ENCODE measurements at regions not wholly inside any gene's neighbourhood (a gene's known extent, or its start where the extent isn't known, plus 50 kb on each side); places are given as distances from the start of the nearest gene placed in this dataset.

DNA sequence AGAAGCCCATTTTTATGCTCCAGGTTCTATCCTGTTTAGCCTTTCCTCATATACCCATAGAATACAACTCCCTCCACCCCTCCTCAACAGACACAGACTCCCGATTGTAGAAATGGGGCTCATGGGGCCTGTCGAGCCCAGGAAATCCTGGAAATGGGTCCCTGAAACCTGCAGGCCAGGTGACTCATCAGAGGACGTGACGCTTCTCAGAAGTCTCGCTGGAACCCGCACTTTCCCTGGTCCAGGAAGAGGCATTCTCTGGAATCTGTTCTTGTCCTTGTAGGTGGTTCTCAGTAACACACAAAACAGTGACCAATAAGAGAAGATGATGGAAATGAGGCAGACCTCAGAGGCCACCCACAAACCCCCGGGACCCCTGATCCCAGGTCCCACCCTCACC is 244.8 kb upstream of the PPP2R2D start:
- ChIA-PET CTCF (ENCODE audit: low intra/inter-chr PET ratio, low total read pairs) (no interaction called here), POLR2A (no interaction called here)
- ATAC-seq = no peak
- in situ Hi-C loops (cut with HindIII; ENCODE audit: extremely low pct_ligation_motif_present, low pct_unique_long_range_greater_than_20kb) = no loop called here
- FAIRE-seq = no peak
- no peaks in the 10 kb centered on the region for H3K9me3 ChIP-seq (ENCODE audit: low read length)
- H2AFZ ChIP-seq (ENCODE audit: low read length) = no peak overlapping the region
- peaks cover 0 to 3% of the 10 kb centered on the region in 2 experiments; a peak in 1 of 5 replicates for H3K27me3 ChIP-seq (ENCODE audit: control insufficient read depth in 1 of 2, insufficient read depth in 2 of 2, low read length in 2 of 2)
- H3K79me2 ChIP-seq (ENCODE audit: insufficient read depth, low read length) = no peaks in the 10 kb centered on the region
- no peaks in the 10 kb centered on the region for H4K20me1 ChIP-seq (ENCODE audit: insufficient read depth, low read length)
- BruUV-seq (replicated peaks) = no TSS peak
- no peaks in the 10 kb centered on the region for H3K4me1 ChIP-seq (ENCODE audit: insufficient read depth, low read length)
- no peak overlapping the region for H3K4me3 ChIP-seq (replicated peaks in 1 of 3; ENCODE audit: insufficient read depth in 1 of 3, low read depth in 2 of 3, low read length in 3 of 3)
- no peaks in the 10 kb centered on the region for H3K36me3 ChIP-seq (replicated peaks in 1 of 2; ENCODE audit: control insufficient read depth in 1 of 2, insufficient read depth in 2 of 2, low read length in 2 of 2)
- H3K27ac ChIP-seq (ENCODE audit: extremely low read length, insufficient read depth, low read length) = no peak overlapping the region
- 33% methylated on average over 7 of the region's 7 CpGs for WGBS (ENCODE audit: low lambda C conversion rate)
- intact Hi-C loops (cut with micrococcal nuclease; ENCODE audit: unreplicated experiment) = no loop called here
- H3K4me2 ChIP-seq (ENCODE audit: low read depth, low read length) = no peak overlapping the region
- H3K9ac ChIP-seq (ENCODE audit: insufficient read depth, low read depth, low read length) = no peak overlapping the region
- DNase-seq (ENCODE audit: low spot score) = no peak
- TF ChIP-seq ATAD3A (CRISPR knock-in tag; IDR thresholded peaks at IDR 0.05) = no peak
- TF ChIP-seq, protein P1, sequence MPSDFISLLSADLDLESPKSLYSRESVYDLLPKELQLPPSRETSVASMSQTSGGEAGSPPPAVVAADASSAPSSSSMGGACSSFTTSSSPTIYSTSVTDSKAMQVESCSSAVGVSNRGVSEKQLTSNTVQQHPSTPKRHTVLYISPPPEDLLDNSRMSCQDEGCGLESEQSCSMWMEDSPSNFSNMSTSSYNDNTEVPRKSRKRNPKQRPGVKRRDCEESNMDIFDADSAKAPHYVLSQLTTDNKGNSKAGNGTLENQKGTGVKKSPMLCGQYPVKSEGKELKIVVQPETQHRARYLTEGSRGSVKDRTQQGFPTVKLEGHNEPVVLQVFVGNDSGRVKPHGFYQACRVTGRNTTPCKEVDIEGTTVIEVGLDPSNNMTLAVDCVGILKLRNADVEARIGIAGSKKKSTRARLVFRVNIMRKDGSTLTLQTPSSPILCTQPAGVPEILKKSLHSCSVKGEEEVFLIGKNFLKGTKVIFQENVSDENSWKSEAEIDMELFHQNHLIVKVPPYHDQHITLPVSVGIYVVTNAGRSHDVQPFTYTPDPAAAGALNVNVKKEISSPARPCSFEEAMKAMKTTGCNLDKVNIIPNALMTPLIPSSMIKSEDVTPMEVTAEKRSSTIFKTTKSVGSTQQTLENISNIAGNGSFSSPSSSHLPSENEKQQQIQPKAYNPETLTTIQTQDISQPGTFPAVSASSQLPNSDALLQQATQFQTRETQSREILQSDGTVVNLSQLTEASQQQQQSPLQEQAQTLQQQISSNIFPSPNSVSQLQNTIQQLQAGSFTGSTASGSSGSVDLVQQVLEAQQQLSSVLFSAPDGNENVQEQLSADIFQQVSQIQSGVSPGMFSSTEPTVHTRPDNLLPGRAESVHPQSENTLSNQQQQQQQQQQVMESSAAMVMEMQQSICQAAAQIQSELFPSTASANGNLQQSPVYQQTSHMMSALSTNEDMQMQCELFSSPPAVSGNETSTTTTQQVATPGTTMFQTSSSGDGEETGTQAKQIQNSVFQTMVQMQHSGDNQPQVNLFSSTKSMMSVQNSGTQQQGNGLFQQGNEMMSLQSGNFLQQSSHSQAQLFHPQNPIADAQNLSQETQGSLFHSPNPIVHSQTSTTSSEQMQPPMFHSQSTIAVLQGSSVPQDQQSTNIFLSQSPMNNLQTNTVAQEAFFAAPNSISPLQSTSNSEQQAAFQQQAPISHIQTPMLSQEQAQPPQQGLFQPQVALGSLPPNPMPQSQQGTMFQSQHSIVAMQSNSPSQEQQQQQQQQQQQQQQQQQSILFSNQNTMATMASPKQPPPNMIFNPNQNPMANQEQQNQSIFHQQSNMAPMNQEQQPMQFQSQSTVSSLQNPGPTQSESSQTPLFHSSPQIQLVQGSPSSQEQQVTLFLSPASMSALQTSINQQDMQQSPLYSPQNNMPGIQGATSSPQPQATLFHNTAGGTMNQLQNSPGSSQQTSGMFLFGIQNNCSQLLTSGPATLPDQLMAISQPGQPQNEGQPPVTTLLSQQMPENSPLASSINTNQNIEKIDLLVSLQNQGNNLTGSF (CRISPR knock-in tag; IDR thresholded peaks at IDR 0.05) = no peak
- no peak for TF ChIP-seq RAD51 (IDR thresholded peaks at IDR 0.05; ENCODE audit: borderline replicate concordance)
- TF ChIP-seq, protein P2, sequence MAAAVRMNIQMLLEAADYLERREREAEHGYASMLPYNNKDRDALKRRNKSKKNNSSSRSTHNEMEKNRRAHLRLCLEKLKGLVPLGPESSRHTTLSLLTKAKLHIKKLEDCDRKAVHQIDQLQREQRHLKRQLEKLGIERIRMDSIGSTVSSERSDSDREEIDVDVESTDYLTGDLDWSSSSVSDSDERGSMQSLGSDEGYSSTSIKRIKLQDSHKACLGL (CRISPR knock-in tag; IDR thresholded peaks at IDR 0.05) = no peak
- TF ChIP-seq, protein P3, sequence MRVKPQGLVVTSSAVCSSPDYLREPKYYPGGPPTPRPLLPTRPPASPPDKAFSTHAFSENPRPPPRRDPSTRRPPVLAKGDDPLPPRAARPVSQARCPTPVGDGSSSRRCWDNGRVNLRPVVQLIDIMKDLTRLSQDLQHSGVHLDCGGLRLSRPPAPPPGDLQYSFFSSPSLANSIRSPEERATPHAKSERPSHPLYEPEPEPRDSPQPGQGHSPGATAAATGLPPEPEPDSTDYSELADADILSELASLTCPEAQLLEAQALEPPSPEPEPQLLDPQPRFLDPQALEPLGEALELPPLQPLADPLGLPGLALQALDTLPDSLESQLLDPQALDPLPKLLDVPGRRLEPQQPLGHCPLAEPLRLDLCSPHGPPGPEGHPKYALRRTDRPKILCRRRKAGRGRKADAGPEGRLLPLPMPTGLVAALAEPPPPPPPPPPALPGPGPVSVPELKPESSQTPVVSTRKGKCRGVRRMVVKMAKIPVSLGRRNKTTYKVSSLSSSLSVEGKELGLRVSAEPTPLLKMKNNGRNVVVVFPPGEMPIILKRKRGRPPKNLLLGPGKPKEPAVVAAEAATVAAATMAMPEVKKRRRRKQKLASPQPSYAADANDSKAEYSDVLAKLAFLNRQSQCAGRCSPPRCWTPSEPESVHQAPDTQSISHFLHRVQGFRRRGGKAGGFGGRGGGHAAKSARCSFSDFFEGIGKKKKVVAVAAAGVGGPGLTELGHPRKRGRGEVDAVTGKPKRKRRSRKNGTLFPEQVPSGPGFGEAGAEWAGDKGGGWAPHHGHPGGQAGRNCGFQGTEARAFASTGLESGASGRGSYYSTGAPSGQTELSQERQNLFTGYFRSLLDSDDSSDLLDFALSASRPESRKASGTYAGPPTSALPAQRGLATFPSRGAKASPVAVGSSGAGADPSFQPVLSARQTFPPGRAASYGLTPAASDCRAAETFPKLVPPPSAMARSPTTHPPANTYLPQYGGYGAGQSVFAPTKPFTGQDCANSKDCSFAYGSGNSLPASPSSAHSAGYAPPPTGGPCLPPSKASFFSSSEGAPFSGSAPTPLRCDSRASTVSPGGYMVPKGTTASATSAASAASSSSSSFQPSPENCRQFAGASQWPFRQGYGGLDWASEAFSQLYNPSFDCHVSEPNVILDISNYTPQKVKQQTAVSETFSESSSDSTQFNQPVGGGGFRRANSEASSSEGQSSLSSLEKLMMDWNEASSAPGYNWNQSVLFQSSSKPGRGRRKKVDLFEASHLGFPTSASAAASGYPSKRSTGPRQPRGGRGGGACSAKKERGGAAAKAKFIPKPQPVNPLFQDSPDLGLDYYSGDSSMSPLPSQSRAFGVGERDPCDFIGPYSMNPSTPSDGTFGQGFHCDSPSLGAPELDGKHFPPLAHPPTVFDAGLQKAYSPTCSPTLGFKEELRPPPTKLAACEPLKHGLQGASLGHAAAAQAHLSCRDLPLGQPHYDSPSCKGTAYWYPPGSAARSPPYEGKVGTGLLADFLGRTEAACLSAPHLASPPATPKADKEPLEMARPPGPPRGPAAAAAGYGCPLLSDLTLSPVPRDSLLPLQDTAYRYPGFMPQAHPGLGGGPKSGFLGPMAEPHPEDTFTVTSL (CRISPR knock-in tag; IDR thresholded peaks at IDR 0.05; ENCODE audit: borderline replicate concordance) = no peak
- TF ChIP-seq, protein P4, sequence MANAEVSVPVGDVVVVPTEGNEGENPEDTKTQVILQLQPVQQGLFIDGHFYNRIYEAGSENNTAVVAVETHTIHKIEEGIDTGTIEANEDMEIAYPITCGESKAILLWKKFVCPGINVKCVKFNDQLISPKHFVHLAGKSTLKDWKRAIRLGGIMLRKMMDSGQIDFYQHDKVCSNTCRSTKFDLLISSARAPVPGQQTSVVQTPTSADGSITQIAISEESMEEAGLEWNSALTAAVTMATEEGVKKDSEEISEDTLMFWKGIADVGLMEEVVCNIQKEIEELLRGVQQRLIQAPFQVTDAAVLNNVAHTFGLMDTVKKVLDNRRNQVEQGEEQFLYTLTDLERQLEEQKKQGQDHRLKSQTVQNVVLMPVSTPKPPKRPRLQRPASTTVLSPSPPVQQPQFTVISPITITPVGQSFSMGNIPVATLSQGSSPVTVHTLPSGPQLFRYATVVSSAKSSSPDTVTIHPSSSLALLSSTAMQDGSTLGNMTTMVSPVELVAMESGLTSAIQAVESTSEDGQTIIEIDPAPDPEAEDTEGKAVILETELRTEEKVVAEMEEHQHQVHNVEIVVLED (CRISPR knock-in tag; IDR thresholded peaks at IDR 0.05; ENCODE audit: borderline replicate concordance) = no peak
- no peak for TF ChIP-seq THAP11 (CRISPR knock-in tag; IDR thresholded peaks at IDR 0.05)
- no peak for TF ChIP-seq AHR (CRISPR knock-in tag; IDR thresholded peaks at IDR 0.05)
- no peak for TF ChIP-seq ZNF136 (CRISPR knock-in tag; IDR thresholded peaks at IDR 0.05; ENCODE audit: low read depth)
- no peak for TF ChIP-seq RORA (CRISPR knock-in tag; IDR thresholded peaks at IDR 0.05)
